ENCODE measurements at regions not wholly inside any gene's neighbourhood (a gene's known extent, or its start where the extent isn't known, plus 50 kb on each side); places are given as distances from the start of the nearest gene placed in this dataset.
A peak's percentile ranks its signal among the peaks of the same experiment; 100 is the strongest.

- no peak for TF ChIP-seq CTCF (IDR thresholded peaks at IDR 0.05; ENCODE audit: low read depth, low read length)
- Histone ChIP-seq H3K36me3 (no peaks in the 10 kb centered on the region), H3K9me3 (no peaks in the 10 kb centered on the region), H3K4me1 (peaks cover 28% of the 10 kb centered on the region), H3K27me3 (no peaks in the 10 kb centered on the region), H3K4me3 (ENCODE audit: low read depth, low read length) (no peak overlapping the region)
- no peak for DNase-seq
Observed at GRCh38 chr11:70522309-70522592, 123.9 kb downstream of the CTTN start.

DNA sequence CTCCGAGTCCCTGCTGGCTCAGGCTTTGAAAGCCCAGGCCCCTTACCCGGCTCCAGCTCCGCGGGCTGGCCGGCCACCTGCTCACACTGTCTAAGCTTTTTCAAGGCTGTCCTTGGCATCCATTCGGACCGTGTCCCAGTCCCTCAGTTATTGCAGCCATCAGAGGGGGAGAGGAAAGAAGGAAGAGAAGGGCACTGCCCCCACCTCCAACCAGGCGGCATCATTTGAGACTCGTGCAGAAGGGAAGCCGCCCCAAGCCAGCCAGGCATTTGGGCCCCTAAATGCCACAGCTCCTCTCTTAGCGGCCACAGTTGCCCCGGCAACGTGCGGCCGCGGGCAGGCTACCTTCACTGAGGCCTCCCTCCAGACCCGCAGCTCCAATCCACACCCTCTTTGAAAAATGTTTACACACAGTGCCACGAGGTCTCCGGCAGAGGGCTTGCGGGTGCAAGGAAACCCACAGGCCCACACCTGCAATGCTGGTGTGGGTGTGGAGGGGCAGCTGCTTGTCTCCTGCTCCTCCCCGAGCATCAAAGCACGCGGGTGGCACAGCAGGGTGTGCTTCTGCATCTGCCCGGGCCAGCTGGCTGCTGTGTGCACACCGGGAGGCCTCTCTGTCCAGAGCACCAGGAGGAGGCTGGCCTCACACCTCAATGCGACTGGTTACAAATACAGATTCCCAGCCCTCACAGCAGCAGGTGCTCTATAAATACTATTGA, 124.4 kb downstream of the CTTN start:
- Histone ChIP-seq H3K4me3 (ENCODE audit: low read depth, low read length) (no peak overlapping the region), H3K4me1 (peaks cover 28% of the 10 kb centered on the region), H3K9me3 (no peaks in the 10 kb centered on the region), H3K36me3 (no peaks in the 10 kb centered on the region), H3K27me3 (no peaks in the 10 kb centered on the region)
- DNase-seq: peak; percentile 9
- no peak for TF ChIP-seq CTCF (IDR thresholded peaks at IDR 0.05; ENCODE audit: low read depth, low read length)

DNA sequence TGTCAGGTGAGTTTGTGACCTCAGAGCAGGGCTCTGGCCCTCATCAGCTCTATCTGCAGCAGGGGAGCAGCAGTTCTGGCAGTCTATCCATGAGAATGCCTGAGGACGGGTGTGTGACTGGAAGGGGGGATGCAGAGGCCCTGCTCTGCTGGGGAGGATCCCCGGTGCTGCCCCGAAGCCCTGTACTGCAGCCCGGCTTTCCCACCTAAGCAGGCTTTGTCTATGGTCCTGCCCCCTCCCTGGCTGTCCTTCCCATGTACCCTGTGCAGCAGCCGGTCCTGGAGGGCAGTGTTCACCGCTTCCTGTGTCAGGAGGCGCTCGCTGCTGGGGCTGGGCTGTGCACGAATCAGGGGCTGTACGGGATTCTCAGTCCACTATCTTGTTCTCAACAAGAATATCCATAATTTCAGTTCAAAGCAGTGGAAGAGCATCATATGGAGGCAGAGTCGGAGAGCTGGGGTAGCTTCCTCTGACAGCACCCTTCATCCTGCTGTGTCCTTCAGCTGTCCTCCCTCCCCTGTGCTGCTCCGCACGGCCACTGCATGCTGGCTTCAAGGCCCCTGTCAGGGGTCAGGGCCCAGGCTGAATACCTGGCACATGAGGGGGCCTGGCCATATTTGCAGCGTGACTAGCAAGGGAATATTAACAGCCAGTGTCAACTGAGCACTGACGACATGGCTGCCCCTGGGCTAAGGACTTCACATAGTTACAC, 125.2 kb downstream of the CTTN start:
- peak; percentile 8 for DNase-seq
- no peaks in the 10 kb centered on the region for H3K36me3 ChIP-seq
- H3K4me1 ChIP-seq: peaks cover 28% of the 10 kb centered on the region
- no peaks in the 10 kb centered on the region for H3K27me3 ChIP-seq
- TF ChIP-seq CTCF (IDR thresholded peaks at IDR 0.05; ENCODE audit: low read depth, low read length): no peak
- no peaks in the 10 kb centered on the region for H3K9me3 ChIP-seq
- H3K4me3 ChIP-seq (ENCODE audit: low read depth, low read length): no peak overlapping the region

DNA sequence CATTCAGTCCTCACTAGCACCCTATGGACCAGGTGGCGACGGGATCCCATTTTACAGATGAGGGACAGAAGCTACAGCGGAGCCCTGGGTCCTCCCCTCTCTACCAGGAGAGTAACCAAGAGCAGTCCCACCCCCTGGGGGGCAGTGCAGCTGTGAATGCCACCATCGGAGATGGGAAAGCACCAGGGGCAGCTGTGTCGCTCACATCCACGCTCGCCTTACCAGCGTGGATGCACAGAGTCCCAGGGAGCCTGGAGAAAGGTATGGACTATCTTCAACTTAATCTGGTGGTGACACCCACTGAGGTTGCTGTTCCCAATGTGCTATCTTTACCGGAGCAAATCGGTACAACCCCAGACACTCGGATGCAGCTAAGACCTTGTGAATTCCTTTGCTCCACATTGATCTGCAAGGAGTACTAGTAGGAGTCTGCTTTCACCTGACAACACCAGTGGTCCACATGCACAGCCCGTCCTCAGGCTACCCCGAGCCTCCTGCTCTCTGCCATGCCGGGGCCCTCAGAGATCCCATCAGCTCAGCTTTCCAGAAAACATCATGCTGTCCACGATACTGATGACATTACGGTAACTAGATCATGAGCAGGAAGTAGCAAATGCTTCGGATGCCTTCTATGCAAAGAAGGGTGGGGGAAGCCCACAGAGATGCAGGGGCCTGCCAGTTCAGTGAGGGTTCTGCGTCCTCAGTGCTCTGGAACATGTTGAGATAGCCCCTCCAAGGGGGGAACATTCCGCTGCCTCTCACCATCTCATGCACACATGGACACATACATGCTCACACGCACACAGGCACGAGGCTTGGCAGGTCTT, 126.0 kb downstream of the CTTN start:
- TF ChIP-seq CTCF (IDR thresholded peaks at IDR 0.05; ENCODE audit: low read depth, low read length): no peak
- Histone ChIP-seq H3K4me1 (peaks cover 28% of the 10 kb centered on the region), H3K27me3 (no peaks in the 10 kb centered on the region), H3K4me3 (ENCODE audit: low read depth, low read length) (no peak overlapping the region), H3K9me3 (no peaks in the 10 kb centered on the region), H3K36me3 (no peaks in the 10 kb centered on the region)
- DNase-seq: peak; percentile 21

DNA sequence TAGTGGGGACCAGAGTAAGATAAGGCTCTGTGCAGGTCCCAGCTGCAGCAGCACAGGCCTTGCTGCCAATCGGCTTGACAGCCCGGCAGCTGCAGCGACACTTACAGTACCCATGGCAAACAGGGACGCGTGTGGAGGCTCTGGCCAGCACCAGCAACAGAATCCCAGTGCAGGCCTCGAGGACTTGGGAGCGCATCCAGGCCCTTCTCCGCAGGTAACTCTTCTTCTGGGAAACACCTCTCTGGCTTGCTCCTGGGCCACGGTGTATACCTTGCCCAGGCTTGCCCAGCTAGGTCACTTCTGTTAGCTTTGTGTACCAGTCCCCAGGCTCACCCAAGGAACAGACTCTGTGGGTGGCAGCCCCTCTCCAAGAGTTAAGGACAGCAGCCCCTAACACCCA, 126.7 kb downstream of the CTTN start:
- Histone ChIP-seq H3K4me3 (ENCODE audit: low read depth, low read length) (no peak overlapping the region), H3K36me3 (no peaks in the 10 kb centered on the region), H3K9me3 (no peaks in the 10 kb centered on the region), H3K27me3 (no peaks in the 10 kb centered on the region), H3K4me1 (peaks cover 28% of the 10 kb centered on the region)
- TF ChIP-seq CTCF (IDR thresholded peaks at IDR 0.05; ENCODE audit: low read depth, low read length): no peak
- peak; percentile 72 for DNase-seq

All from BE2C (cell line).